ENCODE measurements at regions not wholly inside any gene's neighbourhood (a gene's known extent, or its start where the extent isn't known, plus 50 kb on each side); places are given as distances from the start of the nearest gene placed in this dataset.

DNA sequence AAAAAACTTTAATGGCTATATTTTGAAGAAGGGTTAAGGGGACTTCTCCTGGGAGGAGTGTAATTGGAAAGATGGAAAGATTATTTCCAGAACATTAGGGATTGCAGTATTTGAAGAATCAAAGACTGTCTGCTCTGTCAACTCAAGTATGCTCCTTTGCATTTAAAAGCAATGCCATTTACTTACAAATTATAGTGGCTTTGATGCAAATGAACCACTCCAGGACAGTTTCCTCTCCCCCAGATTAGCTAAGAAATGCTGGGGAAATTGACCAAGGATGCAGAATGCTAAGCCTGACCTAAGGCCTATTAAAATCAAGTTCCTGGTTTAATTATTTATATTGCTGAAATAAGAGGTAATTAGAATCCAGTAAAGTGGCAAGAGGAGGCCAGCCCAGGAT is 110.5 kb upstream of the CAMK1G start:
- DNase-seq (ENCODE audit: low spot score): no peak

DNA sequence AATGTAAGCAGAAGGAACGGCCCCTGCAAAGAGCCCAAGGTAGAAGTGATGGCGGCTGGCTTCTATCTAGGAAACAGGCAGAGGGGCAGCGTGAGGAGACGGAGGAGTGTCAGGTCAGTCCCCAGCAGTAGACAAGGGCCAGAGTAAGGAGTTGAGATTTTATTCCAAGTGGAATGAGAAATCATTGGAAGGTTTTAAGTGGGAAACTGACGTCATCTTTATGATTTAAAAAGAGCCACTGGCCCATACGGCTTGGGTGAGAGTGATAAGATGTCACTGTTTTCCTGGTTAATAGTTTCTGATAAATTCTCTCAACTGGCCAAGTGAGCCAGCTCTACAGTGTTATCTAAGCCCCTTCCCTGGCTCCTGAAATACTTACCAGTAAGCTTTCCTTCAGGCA is 103.2 kb upstream of the CAMK1G start:
- DNase-seq (ENCODE audit: low spot score): no peak

DNA sequence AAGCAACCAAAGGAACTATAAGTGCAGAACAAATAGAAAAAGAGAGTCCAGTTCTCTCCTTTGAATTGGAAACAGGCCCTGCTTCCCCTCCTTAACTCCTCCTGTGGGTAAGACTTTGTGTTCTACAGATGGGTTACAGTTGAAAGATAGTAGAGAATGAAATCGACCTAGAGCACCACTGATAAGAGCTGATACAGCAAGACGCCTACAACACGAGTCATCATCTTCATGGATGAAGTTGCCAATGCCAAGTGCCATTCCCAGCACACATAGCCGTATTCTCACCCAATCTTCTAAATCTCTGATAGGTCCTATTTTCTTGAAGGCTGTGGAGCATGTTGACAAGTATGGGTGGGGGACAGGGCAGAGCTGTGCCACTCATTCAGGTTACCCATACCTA is 99.8 kb upstream of the CAMK1G start:
- DNase-seq (ENCODE audit: low spot score): no peak

DNA sequence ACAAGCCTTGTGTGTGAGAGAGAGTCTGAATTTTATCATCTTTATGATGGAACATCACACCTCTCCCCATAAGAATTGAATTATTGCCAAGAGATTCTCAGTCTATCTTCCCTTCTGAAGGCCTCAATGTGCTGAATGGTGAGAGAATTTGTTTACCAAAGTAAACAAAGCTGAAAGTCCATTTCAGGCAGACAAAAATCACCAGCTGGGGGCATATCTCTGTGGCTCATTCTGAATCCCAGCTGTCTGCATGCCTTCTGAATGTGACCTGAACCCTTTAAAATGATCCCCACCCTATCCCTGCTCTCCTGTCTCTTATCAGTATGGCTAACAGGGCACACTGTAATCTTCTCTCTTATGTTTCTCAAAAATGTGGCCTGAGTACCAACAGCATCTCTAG is 99.1 kb upstream of the CAMK1G start:
- DNase-seq (ENCODE audit: low spot score): no peak

DNA sequence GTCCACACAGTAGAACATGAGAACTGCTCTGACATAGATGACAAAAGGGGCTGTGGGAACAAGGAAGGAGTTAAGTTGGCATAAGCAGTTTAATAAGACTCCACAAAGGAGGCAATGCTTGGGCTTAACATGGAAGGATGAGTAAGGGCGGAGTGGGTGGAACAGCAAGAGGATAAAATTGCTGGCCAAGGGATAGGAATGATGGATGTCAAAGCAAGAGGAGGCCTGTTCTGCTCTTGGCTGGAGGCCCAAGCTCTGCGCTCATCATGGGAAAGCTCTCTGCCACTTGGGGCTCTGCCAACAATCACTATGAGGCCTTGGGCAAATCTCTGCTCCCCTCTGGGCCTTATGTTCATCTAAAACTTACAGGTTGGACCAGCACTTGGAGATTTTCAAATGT is 98.3 kb upstream of the CAMK1G start:
- DNase-seq (ENCODE audit: low spot score): no peak

DNA sequence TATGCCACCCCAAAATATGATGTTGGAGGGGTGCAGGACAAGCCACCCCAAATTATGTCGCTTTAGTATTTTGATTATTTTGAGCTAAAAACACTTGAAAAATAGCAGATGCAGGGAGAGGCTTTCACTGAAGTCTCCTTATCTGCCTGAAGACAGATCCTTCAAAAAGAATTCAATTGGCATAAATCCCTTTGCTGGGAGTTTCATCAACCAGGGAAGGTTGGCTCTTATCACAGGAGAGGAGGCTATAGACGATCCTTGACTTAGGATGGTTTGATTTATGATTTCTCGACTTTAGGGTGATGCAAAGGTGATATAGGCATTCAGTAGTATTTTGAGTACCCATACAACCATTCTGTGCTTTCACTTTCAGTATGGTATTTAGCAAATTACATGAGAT is 97.8 kb upstream of the CAMK1G start:
- DNase-seq (ENCODE audit: low spot score): no peak

DNA sequence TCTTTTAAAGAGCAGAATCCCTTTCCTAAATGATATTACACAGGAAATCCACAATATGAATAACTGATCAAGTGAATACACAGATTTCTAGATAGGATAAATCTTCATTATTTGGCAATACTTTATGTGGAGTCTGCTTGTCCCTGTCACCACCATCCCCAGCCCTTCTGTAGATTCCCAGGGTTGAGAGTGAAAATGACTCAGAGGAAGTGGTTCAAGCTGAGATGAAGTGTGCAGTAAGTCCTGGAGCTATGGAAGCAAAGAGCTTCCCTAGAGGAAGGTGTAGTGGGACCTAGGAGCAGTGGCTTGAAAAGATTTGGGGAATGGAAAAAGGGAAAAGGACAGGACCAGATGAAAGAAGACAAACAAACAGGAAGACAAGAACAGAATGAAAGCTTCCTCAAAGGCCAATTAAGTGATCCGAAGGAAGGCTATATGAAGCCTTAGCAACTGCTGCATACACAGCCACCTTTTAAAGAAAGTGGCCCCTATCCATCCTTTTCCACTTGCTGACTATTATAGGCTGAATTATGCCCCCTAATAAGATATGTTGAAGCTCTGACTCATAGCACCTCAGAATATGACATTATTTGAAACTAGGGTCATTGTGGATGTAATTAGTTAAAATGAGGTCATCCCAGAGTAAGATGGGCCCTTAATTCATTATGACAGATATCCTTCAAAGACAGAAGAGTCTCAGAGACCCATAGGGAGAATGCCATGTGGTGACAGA is 96.5 kb upstream of the CAMK1G start:
- no peak for DNase-seq (ENCODE audit: low spot score)

DNA sequence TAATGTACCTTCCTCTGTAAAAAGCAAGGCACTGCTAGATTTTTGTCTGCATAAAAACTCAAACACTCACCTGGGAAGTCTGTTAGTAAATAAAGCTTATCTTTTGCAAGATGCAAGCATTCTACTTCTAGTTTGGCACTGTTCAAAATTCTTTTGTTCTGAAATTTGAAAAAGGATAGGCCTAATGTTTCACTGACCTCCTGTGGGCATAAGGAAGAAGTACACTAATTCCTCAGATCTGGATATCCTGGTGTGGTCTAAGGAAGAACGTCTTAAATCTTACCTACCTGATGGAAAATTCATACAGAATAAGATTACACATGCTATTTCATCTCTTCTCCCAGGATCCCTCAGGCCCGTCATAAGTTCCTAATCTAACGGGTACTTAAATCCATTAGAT is 93.5 kb upstream of the CAMK1G start:
- DNase-seq (ENCODE audit: low spot score): no peak

DNA sequence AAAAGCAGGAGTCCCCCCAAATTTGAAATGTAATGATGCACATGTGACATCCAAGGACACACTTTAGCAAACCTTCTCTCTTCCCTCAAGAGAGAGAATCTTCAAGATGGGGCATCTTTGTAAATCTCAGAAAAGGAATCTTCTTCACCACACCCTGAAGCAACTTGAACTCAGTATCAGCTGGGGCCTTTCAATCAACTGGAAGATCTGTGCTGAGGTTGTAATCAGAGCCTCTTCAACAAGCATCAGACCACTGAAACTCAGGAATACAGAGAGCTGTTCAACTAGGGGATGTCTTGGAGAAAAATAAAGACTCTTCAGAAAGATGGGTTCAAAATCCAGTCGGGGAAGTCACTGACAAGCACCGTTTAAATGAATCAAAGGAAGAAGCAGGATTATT is 92.5 kb upstream of the CAMK1G start:
- no peak for DNase-seq (ENCODE audit: low spot score)

DNA sequence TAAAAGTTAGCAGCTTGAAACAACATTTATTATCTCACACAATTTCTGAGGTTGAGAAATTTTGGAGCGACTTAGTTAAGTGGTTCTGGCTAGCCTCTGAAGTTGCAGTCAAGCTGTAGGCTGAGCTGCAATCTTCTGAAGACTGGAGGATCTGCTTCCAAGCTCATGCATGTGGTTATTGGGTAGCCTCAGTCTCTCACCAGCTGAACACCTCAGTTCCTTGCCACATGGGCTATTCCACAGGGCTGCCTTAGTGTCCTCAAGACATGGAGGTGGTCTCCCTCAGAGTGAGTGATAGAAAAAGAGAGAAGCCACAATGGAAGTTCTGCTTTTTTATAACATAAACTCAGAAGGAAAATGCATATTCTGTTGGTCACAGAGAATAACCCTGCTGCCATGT is 92.0 kb upstream of the CAMK1G start:
- no peak for DNase-seq (ENCODE audit: low spot score)

DNA sequence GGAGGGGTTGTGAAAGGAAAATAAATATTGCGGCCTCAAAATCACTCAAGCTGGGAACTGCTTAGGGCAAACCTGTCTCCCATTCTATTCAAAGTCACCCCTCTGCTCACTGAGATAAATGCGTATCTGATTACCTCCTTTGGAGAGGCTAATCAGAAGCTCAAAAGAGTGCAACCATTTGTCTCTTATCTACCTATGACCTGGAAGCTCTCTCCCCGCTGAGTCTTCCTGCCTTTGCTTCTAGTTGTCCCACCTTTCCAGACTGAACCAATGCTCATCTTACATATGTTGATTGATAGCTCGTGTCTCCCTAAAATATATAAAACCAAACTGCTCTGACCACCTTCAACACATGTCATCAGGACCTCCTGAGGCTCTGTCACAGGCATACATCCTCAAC is 91.6 kb upstream of the CAMK1G start:
- no peak for DNase-seq (ENCODE audit: low spot score)

DNA sequence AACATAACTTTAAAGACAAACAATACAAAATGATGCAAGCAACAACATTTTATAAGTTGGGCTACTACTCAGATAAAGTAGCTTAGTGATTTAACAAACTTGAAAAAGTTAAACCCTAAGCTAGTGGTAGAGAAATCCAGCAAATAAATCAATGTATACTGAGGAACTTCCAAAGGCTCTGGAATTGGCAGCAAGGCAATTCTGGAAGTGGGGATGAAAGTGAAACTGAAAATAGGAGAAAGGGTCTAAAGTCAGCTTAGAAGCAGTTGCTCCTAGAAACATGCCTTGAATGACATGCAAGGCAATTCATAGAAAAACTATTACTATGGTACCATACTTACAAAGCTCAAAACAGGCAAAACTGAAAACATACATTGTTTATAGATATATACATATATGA is 90.0 kb upstream of the CAMK1G start:
- no peak for DNase-seq (ENCODE audit: low spot score)

DNA sequence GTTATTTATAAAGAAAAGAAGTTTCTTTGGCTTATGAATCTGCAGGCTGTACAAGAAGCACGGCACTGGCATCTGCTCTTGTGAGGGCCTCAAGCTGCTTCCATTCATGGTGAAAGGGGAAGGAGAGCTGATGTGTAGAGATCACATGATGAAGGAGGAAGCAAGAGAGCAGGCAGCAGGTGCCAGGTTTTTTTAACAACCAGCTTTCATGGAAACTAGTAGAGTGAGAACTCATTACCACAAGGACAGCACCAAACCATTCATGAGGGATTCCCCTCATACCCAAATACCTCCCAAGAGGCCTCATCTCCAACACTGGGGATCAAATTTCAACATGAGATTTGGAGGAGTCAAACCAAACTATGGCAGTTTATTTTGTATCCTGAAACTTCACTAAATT is 85.8 kb upstream of the CAMK1G start:
- no peak for DNase-seq (ENCODE audit: low spot score)

DNA sequence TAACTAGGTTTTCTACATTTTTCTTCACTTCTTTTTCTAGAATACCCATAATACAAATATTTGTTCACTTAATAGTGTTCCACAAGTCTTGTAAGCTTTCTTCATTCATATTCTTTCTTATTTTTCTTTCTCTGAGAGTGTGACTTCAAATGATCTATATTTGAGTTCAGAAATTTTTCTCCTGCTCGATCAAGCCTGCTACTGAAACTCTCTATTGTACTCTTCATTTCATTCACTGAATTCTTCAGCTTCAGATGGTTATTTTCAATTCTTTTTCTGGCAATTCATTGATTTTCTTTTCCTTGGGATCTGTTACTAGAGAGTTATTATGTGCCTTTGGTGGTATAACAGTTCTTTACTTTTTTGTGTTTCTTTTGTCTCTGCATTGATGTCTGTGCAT is 82.5 kb upstream of the CAMK1G start:
- no peak for DNase-seq (ENCODE audit: low spot score)

DNA sequence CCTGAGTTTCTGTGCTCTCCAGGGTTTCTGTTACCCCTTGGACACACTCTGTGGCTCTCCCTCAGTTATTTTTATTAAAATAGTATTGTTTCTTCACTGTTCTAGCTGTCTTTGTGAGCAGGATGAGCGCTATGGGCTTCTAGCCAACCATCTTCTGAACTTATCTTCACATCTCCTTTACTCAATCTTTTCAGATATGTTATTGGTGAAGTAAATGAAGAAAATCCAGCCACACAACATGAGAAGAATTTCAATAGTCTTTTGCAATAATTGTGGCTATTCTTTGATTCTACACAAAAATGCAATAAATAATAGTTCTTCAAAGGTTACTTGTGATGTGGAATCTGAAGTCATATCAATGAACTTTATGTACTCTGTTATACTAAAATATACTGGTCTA is 80.3 kb upstream of the CAMK1G start:
- no peak for DNase-seq (ENCODE audit: low spot score)

DNA sequence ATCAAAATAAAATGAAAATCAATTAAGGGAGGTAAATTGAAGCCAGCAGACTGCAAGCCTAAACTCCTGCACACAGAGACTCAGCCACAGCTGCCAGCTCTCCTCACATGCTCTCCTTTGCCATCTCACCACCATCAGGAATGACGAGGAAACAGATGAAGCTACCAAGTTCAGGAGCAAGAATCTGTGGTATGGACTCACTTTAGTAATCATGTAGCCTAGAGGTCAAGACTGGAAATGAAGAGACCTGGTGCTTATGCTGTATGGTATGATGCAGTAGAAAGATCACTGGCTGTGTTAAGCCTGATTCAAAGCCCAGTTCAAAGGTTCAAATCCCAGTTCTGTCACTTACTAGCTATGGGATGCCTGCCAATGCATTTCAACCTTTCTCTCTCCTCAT is 78.9 kb upstream of the CAMK1G start:
- no peak for DNase-seq (ENCODE audit: low spot score)

DNA sequence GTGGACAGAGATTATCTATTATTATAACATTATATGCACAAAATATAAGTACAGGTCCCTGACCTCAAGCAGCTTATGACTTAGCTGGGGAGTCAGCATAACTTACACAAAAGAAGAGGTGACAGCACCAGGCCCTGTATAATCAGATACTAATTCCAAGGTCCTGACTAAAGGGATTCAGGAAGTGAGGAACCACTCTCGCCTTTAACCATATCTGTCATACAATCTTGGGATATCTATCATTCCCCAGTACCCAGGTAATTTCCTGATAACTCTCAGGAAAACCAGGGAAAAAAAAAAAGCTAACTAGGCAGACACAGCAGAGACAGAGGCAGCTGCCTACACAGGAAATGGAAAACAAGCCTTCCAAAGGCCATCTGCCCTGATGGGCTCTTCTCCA is 78.5 kb upstream of the CAMK1G start:
- DNase-seq (ENCODE audit: low spot score): no peak

DNA sequence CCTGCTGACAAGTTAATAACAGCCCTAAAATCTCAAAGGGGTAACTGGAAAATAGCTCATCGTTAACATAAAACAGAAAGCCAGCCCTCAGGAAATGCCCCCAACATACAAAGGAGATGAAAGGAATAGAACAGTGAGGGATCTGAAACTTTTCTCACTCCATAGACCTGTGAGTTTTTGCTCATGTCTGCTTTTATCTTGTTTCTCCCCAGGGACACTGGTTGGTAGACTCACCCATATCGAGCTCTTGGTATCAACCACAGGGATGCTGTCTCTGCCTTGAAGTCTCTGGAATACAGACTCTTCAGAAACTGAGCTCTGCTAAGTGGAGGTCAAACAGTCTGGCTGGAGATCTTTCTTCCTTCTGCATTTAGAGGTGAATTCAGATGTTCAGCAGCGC is 77.4 kb upstream of the CAMK1G start:
- no peak for DNase-seq (ENCODE audit: low spot score)

DNA sequence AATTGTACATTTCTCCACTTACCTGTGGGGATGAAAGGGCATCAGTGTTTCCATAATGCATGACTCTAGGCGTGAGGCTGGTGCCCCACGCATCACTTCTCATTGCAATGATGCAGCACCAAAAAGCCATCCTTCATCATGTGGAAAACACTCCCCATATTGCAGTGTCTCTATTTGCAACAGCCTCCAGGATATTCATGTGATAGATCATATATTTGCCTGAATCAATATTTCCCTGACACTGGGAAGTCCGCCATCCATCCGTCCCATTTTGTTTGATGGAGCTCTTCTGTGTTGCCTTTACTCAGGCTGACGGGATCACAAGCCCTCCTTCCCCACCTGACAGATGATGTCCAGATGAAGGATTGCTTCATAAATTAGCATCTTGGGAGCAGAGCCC is 74.5 kb upstream of the CAMK1G start:
- no peak for DNase-seq (ENCODE audit: low spot score)

DNA sequence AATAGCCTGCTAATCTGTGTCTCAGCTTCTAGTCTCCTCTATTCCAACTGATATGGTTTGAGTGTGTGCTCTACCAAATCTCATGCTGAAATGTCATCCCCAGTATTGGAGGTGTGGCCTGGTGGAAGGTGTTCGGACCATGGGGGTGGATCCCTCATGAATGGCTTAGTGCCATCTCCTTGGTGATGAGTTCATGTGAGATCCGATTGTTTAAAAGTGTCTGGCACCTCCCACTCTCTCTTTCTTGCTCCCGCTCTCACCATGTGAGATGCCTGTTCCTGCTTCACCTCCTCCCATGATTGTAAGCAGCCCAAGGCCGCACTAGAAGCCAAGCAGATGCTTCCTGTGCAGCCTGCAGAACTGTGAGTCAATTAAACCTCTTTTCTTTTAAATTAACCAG is 73.5 kb upstream of the CAMK1G start:
- no peak for DNase-seq (ENCODE audit: low spot score)

DNA sequence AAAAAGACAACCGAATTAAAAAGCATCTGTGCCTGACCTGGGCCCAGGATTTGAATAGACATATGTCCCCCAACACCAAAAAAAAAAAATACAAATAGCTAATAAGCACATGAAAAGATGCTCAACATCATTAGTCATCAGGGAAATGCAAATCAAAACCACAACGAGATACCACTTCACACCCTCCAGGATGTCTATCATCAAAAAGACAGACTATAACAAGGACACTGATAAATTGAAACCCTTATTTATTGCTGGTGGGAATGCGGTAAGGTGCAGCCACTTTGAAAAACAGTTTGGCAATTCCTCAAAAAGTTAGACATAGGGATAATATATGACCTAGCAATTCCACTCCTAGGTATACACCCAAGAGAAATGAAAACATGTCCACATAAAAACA is 72.3 kb upstream of the CAMK1G start:
- DNase-seq (ENCODE audit: low spot score): no peak

DNA sequence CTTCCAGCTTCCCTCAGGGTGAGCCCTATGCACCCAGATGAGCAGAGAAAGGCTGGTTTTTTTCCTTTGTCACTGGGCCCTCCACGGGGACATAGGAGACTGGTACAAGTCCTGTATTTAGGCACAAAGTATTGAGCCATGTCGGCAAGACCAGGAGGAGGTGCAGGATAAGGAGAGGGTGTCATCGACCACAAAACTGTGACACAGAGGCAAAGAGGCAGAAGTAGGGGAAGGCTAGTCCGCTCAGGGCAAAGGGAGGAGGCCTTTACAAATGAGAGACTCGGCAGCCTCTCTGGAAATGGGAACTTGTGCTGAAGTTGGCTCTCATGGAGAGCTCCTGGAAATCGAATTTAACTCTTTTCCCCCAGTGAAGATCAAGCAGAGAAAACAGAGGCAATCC is 70.7 kb upstream of the CAMK1G start:
- DNase-seq (ENCODE audit: low spot score): no peak

DNA sequence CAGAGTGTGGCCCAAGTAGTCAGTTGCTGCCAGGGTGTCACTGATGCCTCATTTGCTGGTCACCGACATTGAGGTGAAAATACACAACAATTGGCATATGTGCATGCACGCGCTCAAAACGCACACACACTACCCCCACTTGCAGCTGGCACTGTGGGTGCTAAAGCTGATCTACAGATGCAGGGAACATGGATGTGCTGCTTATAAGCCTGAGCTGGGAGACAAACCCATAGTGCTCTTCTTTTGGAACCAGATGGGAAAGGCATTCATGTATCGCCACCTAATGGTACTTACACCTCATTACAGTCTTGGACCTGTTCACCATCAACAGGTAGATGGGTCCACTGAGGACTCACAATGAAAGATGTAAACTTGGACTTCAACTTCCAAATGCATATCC is 70.3 kb upstream of the CAMK1G start:
- DNase-seq (ENCODE audit: low spot score): no peak

DNA sequence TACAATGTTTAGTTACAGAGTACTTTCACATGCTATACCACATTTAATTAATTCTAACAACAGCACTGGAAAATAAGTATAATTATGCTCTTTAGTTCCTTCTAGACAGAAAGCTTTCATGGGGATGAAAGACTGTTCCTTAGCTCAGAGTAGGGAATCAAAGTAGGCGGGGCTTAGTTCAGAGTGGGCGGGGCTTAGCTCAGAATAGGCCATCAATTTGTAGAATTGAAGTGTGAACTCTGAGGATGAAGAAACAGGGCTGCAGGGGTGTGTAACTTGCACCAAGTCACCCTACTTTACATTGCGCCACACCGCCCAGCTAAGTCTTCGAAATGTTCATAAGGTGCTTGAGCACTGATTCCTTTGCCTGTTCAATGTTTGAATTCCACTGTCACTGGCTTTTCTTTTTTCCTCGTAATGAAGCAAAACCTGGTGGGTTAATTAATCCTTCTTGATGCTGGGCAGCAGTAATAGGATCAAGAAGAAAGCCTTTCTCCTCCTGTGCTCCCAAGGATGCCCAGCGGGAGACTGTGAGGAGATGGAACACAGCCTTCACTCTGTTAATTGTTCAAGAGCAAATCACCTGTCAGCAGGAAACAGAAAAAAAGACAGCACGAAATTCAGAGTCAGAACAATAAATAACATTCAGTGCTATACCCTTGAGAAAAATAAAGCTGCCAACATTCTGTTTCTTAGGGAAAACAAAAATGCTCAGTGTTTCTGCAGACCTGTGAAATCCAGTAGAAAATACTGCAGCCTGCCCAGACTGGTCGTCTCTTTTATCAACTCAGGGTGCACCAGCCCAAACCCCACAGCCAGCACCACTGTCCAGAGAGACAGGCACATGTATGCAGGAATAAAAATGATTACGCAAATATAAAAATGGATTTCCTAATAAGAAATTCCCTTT is 66.5 kb upstream of the CAMK1G start:
- no peak for DNase-seq (ENCODE audit: low spot score)

All from CD4-positive, alpha-beta T cell treated with Interleukin-15 for 4 hours (primary cell).